ENCODE measurements at regions not wholly inside any gene's neighbourhood (a gene's known extent, or its start where the extent isn't known, plus 50 kb on each side); places are given as distances from the start of the nearest gene placed in this dataset.

DNA sequence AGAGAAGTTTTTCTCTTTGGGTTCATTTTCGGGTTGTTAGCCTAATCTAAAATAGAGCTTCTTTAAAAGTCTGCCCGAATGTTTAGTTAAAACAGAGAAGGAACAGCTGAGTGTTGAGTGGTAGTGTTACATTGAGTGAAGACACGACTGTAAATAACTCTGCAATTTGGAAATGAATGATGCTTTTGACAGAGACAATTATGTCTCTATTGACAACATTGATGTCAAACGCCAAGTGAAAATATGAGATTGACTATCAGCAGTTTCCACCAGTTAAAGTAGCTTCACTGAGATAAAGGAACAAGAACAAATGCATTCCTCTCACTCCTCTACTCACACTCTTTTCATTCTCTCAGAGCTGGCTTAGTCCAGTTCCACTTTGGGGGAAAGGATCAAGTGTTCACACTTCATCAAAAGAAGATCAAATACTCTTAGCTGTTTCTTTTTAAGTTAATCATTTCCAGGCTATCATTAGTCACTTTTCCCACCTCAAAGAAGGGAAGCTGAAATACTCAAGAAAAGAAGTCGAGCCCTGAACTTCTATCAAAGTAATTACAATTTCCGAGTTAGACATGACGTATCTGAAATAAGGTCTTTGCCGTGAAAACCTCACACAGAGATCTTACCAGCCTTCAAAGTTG is 399.1 kb upstream of the DPH6 start:
- TF ChIP-seq EZH2 (IDR thresholded peaks at IDR 0.05; ENCODE audit: borderline replicate concordance, insufficient read depth, low read length, poor library complexity, severe bottlenecking) (no peak), SMC3 (conservative IDR thresholded peaks at IDR 0.05; ENCODE audit: poor library complexity) (no peak), CTCF (IDR thresholded peaks at IDR 0.05; ENCODE audit: poor library complexity, severe bottlenecking) (no peak), TAF1 (IDR thresholded peaks at IDR 0.05; ENCODE audit: low read depth) (no peak)

Data from neural cell (in vitro differentiated cells).